Progenitor cell of endocrine pancreas (in vitro differentiated cells): ENCODE measurements at regions not wholly inside any gene's neighbourhood (a gene's known extent, or its start where the extent isn't known, plus 50 kb on each side); places are given as distances from the start of the nearest gene placed in this dataset.

Experiments used
- DNase-seq: peaks from one replicate; pipeline ENCODE4 v3.0.0; 2021; ENCODE audit warnings: low spot score; ENCODE audit not compliant: unreplicated experiment
- H3K27ac Mint-ChIP-seq: 2 replicates; pipeline ENCODE4 v1.8.0; 2021; ENCODE audit warnings: mild to moderate bottlenecking, moderate library complexity, mixed read lengths
- H3K27me3 Mint-ChIP-seq: 2 replicates; pipeline ENCODE4 v1.8.0; 2021; ENCODE audit warnings: mixed read lengths
- H3K36me3 Mint-ChIP-seq: 2 replicates; pipeline ENCODE4 v1.8.0; 2022; ENCODE audit warnings: mixed read lengths; ENCODE audit not compliant: insufficient read depth
- H3K4me1 Mint-ChIP-seq: 2 replicates; pipeline ENCODE4 v1.8.0; 2021; ENCODE audit warnings: low read depth, mixed read lengths
- H3K4me3 Mint-ChIP-seq: 2 replicates; pipeline ENCODE4 v1.8.0; 2021; ENCODE audit warnings: low read depth, mild to moderate bottlenecking, moderate library complexity, mixed read lengths
- H3K9me3 Mint-ChIP-seq: 2 replicates; pipeline ENCODE4 v1.8.0; 2021; ENCODE audit warnings: low read depth, mixed read lengths
- TF ChIP-seq, protein P1 (sequence below): fragments of 200-600 bp; sonication (generic); IDR thresholded peaks from one replicate; pipeline ENCODE4 v1.5.0; 2021; ENCODE audit warnings: antibody characterized with exemption, mild to moderate bottlenecking; ENCODE audit not compliant: unreplicated experiment

DNA sequence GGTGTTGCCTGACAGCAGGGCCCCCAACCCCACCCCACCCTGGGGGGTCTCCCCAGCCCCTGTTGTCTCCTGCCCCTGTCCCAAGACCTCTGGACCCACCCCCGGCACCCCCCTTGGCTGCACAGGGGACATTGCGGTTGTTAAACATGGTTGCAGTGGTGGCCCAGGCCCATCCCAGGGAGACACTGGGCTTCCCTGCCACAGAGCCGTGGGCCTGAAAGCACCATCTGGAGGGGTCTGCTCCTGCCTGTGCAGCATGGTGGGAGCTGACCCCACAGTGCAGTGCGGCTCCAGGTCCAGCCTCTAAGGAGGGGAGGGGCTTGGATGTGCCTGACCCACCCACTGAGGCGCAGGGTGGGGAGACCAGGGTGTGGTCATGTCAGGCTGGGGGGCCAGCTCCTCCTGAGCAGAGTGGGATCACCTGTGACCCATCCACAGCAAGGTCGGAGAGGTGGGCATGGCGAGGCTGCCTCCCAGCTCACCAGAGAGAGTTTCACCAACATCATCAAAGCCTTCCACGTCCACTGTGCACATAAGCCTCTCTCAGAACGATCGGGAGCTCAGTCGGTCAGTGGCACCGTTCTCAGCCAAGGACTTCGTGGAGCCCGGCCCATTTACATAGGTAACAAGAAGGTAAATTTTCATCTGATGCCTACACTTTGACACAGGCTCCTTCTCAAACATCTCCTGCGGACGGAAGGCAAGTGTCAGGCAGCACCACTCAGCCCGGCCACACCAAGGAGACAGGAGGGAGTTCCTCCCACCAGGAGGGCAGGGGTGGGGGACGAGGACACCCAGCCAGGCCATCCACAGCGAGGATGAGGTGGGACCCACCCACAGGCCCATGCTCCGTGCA, 201.1 kb downstream of the BRD1 start:
- H3K27ac Mint-ChIP-seq: no peak overlapping the region

DNA sequence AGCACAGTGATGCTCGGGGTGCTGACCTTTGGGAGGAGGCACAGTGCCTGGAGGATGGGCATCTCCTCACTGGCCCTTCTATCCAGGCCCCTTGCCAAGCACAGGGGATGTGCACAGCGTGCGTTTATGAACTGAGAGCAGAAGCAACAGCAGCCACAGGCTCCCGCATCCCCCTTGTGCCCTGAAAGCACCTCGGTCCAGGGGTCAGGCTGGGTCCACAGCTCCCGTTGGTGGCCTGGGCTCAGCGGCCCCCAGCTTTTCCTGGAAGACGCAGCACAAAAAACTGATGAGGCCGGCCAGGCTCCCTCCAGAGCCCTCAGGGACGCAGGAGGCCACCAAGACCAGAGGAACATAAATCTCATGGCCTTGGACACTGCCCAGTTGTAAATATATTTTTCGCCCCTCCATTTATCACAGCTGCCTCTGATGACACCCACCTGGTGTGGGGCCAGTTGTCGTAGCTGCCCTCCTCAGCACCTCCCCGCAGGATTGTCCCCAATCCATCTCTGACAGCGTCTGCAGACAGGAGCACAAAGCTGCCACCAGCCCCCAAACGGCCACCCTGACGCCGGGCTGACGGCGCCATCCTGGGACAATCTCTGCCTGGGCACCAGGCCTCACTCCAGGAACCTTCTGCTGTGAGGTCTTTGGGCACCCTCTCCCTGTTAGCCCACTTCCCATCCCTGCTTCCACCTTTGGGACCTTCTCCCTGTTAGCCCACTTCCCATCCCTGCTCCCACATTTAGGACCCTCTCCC, 203.1 kb downstream of the BRD1 start:
- TF ChIP-seq, protein P1, sequence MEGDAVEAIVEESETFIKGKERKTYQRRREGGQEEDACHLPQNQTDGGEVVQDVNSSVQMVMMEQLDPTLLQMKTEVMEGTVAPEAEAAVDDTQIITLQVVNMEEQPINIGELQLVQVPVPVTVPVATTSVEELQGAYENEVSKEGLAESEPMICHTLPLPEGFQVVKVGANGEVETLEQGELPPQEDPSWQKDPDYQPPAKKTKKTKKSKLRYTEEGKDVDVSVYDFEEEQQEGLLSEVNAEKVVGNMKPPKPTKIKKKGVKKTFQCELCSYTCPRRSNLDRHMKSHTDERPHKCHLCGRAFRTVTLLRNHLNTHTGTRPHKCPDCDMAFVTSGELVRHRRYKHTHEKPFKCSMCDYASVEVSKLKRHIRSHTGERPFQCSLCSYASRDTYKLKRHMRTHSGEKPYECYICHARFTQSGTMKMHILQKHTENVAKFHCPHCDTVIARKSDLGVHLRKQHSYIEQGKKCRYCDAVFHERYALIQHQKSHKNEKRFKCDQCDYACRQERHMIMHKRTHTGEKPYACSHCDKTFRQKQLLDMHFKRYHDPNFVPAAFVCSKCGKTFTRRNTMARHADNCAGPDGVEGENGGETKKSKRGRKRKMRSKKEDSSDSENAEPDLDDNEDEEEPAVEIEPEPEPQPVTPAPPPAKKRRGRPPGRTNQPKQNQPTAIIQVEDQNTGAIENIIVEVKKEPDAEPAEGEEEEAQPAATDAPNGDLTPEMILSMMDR: no peak
- no peaks in the 10 kb centered on the region for H3K4me1 Mint-ChIP-seq
- no peak for DNase-seq
- no peak overlapping the region for H3K4me3 Mint-ChIP-seq
- H3K9me3 Mint-ChIP-seq: no peaks in the 10 kb centered on the region
- H3K27me3 Mint-ChIP-seq: peaks cover 16% of the 10 kb centered on the region
- no peak overlapping the region for H3K27ac Mint-ChIP-seq
- no peaks in the 10 kb centered on the region for H3K36me3 Mint-ChIP-seq

More for the DNA sequence above, 201.1 kb downstream of the BRD1 start:
- H3K36me3 Mint-ChIP-seq: no peaks in the 10 kb centered on the region
- H3K9me3 Mint-ChIP-seq: no peaks in the 10 kb centered on the region
- DNase-seq: no peak
- no peak overlapping the region for H3K4me3 Mint-ChIP-seq
- TF ChIP-seq, protein P1: no peak
- H3K27me3 Mint-ChIP-seq: peaks cover 13% of the 10 kb centered on the region
- H3K4me1 Mint-ChIP-seq: no peaks in the 10 kb centered on the region

DNA sequence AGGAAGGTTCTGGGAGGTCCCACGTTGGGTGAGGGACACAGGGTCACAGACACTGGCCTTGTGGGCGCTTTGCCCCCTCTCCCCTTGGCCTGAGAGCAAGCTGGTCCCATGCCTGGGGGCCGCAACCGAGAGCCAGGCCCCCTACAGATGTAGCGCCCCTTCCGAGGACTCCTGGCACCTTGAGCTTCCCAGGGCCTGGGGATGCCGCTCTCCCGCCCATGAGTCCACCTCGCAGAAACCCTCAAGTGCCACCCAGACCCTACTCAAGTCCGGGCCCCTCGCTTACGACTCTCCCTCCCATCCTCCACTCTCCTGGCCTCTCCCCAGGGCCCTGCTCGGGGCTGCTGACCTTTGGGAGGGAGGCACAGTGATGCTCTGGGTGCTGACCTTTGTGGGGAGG, 204.0 kb downstream of the BRD1 start:
- no peak overlapping the region for H3K4me3 Mint-ChIP-seq
- TF ChIP-seq, protein P1: no peak
- no peaks in the 10 kb centered on the region for H3K36me3 Mint-ChIP-seq
- no peak overlapping the region for H3K27ac Mint-ChIP-seq
- no peaks in the 10 kb centered on the region for H3K9me3 Mint-ChIP-seq
- no peaks in the 10 kb centered on the region for H3K4me1 Mint-ChIP-seq
- H3K27me3 Mint-ChIP-seq: peaks cover 20% of the 10 kb centered on the region
- DNase-seq: no peak

DNA sequence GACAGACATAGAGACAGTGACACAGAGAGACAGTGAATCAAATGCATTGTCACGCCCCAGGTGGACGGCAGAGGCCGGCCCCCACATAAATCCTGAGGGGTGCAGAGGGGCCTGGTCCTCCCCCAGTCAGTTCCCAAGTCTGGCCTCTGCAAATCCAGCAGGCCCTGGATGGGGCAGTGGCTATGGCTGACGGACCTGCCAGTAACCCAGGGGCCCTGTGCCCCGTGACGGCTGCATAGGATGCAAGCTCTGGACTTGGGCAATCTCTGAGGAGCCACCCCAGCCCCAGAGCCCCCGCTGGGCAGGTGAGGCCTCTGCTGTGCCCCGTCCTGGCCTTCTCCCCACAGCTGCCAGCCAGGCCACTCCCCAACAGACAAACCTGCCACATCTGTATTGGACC, 204.5 kb downstream of the BRD1 start:
- Mint-ChIP-seq H3K4me1 (no peaks in the 10 kb centered on the region), H3K27me3 (peaks cover 22% of the 10 kb centered on the region), H3K9me3 (no peaks in the 10 kb centered on the region), H3K4me3 (no peak overlapping the region), H3K36me3 (no peaks in the 10 kb centered on the region), H3K27ac (no peak overlapping the region)
- TF ChIP-seq, protein P1: no peak
- DNase-seq: no peak

DNA sequence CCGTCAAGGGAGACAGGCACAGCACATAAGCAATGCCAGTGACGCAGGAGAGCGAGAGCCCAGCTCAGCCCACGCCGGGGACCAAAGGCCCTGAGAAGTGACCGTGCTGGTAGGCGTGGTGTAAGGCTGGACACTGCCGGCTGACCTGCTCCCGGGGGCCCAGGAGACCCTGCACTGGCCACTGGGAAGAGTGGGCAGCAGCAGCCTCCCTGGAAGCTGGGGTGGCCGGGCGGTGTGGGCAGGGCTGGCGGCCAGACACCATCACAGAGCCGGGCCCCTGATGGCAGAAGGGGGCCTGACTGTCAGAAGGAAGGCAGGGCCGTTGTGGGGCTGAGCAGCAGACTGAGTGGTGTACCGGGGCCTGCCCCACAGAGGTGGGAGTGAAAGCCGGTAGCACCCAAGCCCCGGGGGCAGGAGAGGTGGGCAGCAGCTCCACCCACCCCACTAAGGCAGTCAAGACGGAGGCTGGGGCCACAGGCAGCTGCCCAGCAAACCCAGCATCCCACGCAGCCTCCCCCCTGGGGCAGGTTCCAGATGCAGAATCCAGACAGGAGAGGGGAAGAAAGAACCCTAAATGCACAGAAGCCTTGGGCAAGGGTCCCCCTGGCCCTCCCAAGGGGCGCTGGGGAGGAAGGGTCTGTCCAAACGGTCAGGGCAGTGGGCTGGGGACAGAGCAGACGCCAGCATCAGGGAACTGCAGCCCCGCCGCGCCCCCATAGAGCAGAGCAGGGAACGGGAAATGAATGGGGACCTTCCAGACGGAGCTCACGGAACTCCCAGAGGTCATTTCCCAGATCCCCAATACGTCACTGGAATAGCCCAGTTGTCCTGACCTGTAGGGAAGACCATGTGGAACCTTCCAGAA, 205.2 kb downstream of the BRD1 start:
- no peaks in the 10 kb centered on the region for H3K4me1 Mint-ChIP-seq
- DNase-seq: no peak
- H3K27ac Mint-ChIP-seq: no peak overlapping the region
- peaks cover 23% of the 10 kb centered on the region for H3K27me3 Mint-ChIP-seq
- TF ChIP-seq, protein P1: no peak
- H3K36me3 Mint-ChIP-seq: no peaks in the 10 kb centered on the region
- no peak overlapping the region for H3K4me3 Mint-ChIP-seq
- no peaks in the 10 kb centered on the region for H3K9me3 Mint-ChIP-seq
